Colonic mucosa (tissue), 4 donors: ENCODE measurements at regions not wholly inside any gene's neighbourhood (a gene's known extent, or its start where the extent isn't known, plus 50 kb on each side); places are given as distances from the start of the nearest gene placed in this dataset.

Source experiments
- DNase-seq: peaks from one replicate; pipeline ENCODE4 v3.0.0-alpha.2; 2020
- H3K27ac ChIP-seq: fragments of 200-600 bp; one replicate; pipeline ENCODE4 v1.8.0; 2021
- H3K27me3 ChIP-seq: fragments of 200-600 bp; one replicate; pipeline ENCODE4 v1.8.0; 2021
- H3K36me3 ChIP-seq: fragments of 200-600 bp; one replicate; pipeline ENCODE4 v1.8.0; 2021
- H3K4me1 ChIP-seq: fragments of 200-600 bp; one replicate; pipeline ENCODE4 v1.8.0; 2021; ENCODE audit warnings: mild to moderate bottlenecking
- H3K4me3 ChIP-seq: fragments of 200-600 bp; one replicate; pipeline ENCODE4 v1.8.0; 2021
- H3K9ac ChIP-seq, 2 donors: one replicate each; pipeline ENCODE4 v1.7.0; 2013; ENCODE audit warnings: control low read depth in 2 of 2, low read depth in 2 of 2, low read length in 2 of 2
- H3K9me3 ChIP-seq: fragments of 200-600 bp; one replicate; pipeline ENCODE4 v1.8.0; 2021
- intact Hi-C: fragments of 100-400 bp; cut with DNase I; formaldehyde crosslinking; loops from one replicate; pipeline ENCODE4 v1.14.1; 2022
- TF ChIP-seq, protein P1 (sequence below): fragments of 200-600 bp; IDR thresholded peaks from one replicate; pipeline ENCODE4 v1.8.0; 2022; ENCODE audit warnings: antibody characterized with exemption, mild to moderate bottlenecking
- donor health status: healthy.
- donor health status: DM: no; HTN: no; CAD: no.
- donor health status: DM: no; HTN: no; CAD: no.

DNA sequence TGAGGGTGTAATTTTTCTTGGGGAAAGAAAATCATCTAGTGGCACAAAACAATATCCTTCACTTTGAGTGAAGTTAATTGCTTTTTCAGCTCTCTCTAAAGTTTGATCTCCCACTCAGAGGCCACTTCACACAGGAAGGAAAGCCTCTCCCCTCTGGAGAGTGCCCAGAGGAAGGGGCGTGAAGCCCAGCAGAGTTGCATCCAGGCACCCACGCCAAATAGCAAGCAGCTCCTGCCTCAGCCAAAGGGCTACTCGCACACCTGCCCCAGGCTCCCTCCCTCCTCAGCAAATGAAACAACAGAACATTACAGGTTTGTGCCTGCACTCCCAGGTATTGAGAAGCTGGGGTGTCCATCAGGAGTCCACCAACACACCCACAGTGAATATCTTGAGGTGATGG, 183.0 kb upstream of the RPL38 start:
- TF ChIP-seq, protein P1, sequence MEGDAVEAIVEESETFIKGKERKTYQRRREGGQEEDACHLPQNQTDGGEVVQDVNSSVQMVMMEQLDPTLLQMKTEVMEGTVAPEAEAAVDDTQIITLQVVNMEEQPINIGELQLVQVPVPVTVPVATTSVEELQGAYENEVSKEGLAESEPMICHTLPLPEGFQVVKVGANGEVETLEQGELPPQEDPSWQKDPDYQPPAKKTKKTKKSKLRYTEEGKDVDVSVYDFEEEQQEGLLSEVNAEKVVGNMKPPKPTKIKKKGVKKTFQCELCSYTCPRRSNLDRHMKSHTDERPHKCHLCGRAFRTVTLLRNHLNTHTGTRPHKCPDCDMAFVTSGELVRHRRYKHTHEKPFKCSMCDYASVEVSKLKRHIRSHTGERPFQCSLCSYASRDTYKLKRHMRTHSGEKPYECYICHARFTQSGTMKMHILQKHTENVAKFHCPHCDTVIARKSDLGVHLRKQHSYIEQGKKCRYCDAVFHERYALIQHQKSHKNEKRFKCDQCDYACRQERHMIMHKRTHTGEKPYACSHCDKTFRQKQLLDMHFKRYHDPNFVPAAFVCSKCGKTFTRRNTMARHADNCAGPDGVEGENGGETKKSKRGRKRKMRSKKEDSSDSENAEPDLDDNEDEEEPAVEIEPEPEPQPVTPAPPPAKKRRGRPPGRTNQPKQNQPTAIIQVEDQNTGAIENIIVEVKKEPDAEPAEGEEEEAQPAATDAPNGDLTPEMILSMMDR = no peak
- H3K9me3 ChIP-seq = no peaks in the 10 kb centered on the region
- no peaks in the 10 kb centered on the region for H3K4me1 ChIP-seq
- no peaks in the 10 kb centered on the region for H3K27me3 ChIP-seq
- intact Hi-C loops = no loop called here
- H3K27ac ChIP-seq = no peak overlapping the region
- H3K9ac ChIP-seq = no peak overlapping the region
- no peak overlapping the region for H3K4me3 ChIP-seq
- H3K36me3 ChIP-seq = no peaks in the 10 kb centered on the region
- no peak for DNase-seq

DNA sequence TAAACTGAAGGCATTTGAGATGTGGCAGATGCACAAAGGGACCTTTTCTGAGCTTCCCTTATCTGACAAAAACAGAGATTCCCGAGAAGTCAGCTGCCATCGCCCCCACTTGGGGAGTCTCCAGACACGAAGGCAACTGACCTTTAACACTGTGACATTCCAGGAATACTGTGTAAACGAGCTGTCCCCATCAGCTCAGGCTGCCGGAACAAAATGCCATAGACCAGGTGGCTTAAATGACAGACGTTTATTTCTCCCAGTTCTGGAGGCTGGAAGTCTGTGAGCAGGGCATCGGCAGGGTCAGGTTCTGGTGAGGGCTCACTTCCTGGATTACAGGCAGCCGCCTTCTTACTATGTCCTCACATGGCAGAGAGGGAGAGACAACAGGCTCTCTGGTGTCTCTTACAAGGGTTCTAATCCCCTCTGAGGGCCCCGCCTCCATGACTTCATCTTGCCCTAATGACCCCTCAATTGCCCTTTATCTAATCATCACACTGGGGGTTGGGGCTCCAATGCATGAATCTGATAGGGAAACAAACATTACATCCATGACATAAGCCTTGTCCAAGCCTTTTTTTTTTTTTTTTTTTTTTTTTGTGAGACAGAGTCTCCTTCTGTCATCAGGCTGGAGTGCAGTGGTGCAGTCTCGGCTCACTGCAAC, 178.5 kb upstream of the RPL38 start:
- Histone ChIP-seq H3K9ac (no peak overlapping the region), H3K9me3 (no peaks in the 10 kb centered on the region), H3K4me3 (no peak overlapping the region), H3K36me3 (no peaks in the 10 kb centered on the region), H3K4me1 (no peaks in the 10 kb centered on the region), H3K27ac (no peak overlapping the region), H3K27me3 (no peaks in the 10 kb centered on the region)
- DNase-seq = no peak
- TF ChIP-seq, protein P1 = no peak
- intact Hi-C loops = no loop called here

DNA sequence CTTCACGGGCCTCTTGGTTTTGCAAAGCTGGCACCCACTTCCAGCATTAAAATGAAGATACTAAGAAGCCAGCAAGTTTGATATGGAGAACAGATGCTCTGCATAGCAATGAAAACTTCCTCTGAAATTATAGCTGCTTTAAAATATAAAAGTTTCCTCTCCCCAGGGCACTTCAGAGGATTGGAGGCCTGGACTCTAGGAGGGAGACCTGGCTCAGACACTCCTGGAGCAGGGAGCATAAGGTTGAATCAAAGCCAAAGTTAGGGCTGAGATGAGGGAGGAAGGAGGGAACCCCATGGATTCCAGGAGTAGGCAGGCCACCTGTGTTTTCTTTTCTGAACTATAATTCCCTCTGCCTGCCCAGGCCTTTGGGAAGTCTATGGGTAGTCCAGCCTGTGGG, 176.0 kb upstream of the RPL38 start:
- intact Hi-C loops = no loop called here

DNA sequence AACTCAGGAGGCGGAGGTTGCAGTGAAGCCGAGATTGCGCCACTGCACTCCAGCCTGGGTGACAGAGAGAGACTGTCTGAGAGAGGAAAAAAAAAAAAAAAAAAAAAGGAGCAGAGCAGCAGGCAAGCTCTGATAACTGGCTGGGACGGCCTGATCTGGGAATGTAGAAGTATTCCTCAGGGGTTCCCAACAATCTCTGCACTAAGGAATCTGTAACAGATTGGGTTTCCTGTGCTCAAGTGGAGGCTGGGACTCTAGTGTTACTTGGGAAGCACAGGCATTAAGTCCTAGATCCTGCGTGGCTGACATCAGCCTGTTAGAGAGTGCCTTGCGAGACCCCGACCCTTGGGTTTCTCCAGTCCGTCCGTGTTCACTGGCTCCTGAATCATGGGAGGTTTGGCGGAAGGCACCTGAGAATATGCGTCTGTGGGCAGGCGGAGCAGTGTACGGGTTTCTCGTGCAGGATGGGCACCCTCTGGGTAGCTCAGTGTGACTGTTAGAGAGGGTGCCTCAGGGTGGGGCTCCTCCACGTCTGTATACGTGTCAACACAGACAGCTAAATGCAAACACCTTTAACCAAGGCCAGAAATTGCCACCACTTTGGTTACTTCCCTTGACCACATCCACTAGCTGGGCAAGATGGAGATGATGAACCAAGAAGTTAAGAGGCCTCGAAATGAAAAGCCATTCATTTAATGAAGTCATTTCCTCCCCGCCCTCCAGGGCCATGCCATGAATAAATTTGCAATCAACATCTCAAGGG, 174.9 kb upstream of the RPL38 start:
- H3K27me3 ChIP-seq = no peaks in the 10 kb centered on the region
- intact Hi-C loops = no loop called here
- H3K9me3 ChIP-seq = no peaks in the 10 kb centered on the region
- no peak for DNase-seq
- no peaks in the 10 kb centered on the region for H3K36me3 ChIP-seq
- no peak overlapping the region for H3K27ac ChIP-seq
- no peak overlapping the region for H3K4me3 ChIP-seq
- no peak overlapping the region for H3K9ac ChIP-seq
- TF ChIP-seq, protein P1 = no peak
- no peaks in the 10 kb centered on the region for H3K4me1 ChIP-seq

More for the DNA sequence above, 176.0 kb upstream of the RPL38 start:
- Histone ChIP-seq H3K27ac (no peak overlapping the region), H3K27me3 (no peaks in the 10 kb centered on the region), H3K9ac (no peak overlapping the region), H3K4me1 (no peaks in the 10 kb centered on the region), H3K9me3 (no peaks in the 10 kb centered on the region), H3K36me3 (no peaks in the 10 kb centered on the region), H3K4me3 (no peak overlapping the region)
- no peak for DNase-seq
- TF ChIP-seq, protein P1 = no peak

DNA sequence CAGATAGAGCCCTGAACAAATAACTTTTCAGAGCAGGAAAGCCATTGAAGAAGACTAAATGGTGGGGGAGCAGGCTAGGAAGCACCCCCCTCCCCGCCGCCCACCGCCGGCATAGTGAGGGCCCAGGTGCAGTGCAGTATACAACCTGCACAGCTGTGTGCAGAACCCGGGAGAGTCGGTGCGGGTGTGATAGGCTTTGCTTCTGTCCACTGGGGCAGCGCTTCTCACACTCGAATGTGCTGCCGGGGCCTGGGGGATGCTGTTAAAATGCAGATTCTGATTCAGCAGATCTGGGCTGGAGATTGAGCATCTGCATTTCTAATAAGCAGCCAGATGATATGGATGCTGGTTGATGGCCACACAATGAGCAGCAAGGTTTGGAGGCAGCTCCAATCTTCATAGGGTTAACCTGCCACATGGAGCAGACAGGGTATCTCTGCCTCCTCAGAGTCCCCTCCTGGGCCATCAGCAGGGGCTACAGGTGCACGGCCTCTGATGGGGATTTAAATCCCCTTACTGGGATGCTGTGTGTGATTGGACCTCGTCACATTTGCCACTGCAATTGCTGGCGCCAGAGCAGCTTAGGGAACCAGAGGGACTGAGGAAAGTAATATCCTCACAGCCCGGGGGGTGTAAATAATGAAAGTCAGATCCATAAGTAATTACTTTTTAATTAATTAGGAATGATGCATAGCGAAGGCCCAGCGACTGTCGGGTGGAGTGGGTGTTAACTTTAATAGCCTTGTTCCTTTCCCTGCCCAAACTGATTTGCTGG, 172.0 kb upstream of the RPL38 start:
- DNase-seq = no peak
- no peaks in the 10 kb centered on the region for H3K9me3 ChIP-seq
- intact Hi-C loops = no loop called here
- H3K4me1 ChIP-seq = no peaks in the 10 kb centered on the region
- no peak overlapping the region for H3K4me3 ChIP-seq
- TF ChIP-seq, protein P1 = no peak
- no peaks in the 10 kb centered on the region for H3K36me3 ChIP-seq
- no peak overlapping the region for H3K27ac ChIP-seq
- H3K27me3 ChIP-seq = no peaks in the 10 kb centered on the region
- H3K9ac ChIP-seq = no peak overlapping the region
